GM11168 (cell line): ENCODE measurements at regions not wholly inside any gene's neighbourhood (a gene's known extent, or its start where the extent isn't known, plus 50 kb on each side); places are given as distances from the start of the nearest gene placed in this dataset.

Source experiments
- in situ Hi-C: fragments of 300-500 bp; cut with MboI; formaldehyde crosslinking; loops from one replicate; pipeline ENCODE4 v1.12.0; 2022; ENCODE audit warnings: low sequenced_read_pairs; ENCODE audit not compliant: unreplicated experiment

DNA sequence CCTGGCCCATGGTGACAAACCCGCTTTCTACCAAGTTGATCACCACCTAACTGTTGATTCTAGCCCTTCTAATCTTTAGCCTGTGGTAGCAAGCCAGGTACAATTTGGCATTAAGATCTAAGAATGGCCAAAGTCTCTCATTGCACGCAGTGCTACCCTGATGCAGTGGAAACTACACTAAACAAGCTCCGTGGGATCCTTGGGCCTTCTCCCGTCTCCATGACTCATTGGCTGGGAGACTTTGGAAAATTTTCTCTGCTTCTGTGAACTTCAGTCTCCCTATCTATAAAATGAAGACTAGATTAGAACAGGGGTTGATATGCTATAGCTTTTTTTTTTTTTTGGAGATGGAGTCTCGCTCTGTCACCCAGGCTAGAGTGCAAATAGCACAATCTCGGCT is 223.0 kb downstream of the TSHZ3 start:
- in situ Hi-C loops: no loop called here

DNA sequence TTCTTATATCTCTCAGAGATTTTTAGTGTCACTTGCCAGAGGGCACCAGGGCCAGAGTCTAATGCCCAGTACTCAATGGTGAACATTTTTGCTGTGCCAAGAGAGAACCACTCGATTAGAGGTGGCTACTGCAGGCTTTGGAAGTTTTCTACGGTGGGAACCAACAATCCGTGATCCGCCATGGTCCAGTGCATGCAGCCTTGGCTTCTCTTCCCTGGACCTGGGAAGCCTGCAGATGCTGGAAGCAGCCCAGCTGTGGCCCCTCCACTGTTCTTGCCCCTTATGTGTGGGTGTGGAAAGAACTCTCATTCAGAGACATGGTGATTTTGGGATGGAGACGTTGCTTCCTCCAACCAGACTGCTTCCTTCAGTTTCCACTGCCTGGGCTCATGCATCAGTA is 224.2 kb downstream of the TSHZ3 start:
- in situ Hi-C loops: no loop called here

DNA sequence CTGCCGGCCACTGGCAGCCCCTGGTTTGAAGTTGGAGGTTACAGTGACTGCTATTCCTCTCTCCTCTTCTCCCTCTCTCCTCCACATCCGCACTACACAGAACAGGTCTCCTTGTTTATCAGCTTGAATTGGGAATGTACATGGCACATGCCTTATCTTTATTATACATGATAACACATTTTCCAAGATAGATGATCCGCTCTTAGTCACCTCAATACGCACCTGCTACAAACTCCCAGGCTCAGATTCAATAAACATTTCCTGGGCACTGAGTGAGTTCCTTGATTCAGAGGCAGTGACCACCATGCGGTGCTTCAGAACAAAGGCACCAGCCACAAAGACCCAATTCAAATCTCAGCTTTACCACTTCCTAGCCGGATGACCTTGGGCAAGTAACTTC is 227.7 kb downstream of the TSHZ3 start:
- in situ Hi-C loops: no loop called here

DNA sequence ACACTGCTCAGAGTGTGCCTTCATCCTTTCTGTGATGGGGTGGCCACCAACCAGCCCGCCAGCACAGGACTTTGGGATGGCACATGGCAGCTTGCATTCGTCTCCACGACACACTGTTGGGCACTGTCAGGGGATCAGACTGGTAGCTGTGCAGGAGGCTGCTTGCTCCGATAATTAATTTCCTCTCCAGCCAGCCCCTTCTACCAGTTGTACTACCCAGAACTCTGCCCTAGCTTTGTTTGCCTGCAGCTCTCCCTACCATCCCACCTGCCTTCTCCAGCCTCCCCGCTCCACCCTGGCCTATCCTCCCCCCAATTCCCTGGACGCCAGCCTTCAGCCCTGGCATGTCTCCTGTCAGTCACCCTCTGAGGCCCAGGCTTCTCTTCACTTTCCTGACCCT is 228.3 kb downstream of the TSHZ3 start:
- in situ Hi-C loops: no loop called here

DNA sequence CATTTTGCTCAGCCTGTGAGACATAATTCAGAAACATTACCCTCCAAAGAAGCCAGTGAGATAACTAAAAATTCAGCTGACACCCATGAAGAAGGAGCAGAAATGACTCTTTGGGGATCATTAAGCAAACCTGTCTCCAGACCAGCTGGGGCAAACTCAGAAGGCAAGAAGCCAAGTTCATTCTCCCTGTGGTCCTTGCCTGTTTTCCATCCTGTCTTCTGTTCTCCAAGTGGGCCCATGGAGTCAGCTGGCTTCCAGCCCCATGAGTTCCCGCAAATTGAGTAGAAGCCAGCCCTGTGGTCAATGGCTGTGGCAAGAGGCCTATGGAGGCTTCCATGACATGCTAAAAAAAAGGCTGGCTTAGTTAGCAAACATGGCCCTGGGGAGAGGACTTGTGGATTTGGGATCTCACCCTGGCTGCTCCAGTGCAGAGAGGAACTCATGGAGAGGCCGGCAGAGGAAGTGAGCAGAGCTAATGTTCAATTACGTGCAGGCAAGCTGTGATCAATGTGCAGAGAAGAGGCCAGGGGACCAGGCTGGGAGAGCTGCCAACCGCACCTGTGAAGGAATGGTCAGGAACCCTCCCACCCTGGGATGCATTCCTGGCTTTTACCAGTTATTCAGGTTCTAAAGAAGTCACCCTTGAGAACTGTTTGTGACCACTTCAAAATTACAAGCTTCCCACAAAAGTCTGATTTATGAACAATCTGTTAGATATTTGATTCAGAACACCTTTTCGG is 229.1 kb downstream of the TSHZ3 start:
- in situ Hi-C loops: no loop called here

DNA sequence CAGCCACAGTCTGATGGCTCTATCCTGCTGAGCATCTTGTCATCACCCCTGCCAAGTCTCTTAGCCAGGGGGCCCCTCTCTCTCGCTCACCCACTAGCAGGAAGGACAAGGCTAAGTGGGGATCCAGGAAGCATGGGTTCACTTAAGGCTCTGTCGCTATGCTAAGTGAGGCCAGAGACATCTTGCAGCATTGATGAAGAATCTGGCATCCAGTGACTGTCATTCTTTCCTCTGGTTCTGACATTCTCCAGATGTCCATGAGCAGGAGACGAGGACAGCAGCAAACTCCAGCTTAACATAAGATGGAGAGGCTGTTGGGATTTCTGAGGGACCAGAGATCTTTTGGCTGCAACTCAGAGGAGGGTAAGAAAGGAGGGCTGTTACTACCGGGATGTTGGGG is 230.2 kb downstream of the TSHZ3 start:
- in situ Hi-C loops: no loop called here

DNA sequence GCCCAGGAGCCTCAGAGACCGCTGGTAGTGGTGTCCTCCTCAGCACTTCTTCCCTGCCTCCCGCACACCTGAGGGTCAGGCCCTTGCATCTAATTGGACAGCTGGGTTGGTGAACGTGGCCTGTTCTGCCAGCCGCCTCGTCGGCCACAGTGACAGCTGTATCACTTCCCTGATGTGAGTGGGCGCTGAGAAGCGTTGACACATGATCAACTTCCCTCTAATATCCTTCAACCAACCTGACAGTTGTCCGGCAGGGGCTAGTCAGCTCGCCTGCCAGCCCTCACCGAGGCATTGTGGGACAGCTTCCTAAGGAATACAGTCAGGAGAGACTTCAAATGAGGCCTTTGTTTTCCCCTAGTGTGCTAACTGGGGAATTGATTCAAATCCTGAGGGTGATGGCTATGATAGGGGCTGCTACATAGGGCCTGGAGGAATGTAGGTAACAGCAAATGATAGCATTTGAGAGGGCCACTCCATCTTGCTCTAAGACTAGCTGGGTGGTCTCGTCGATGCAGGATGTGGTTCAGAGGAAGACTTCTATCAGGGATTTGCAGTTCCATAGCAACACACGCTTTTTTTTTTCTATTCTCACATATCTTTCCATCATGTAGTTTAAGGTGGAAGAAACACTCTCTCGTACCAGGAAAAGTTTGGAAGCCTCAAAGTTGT is 230.8 kb downstream of the TSHZ3 start:
- in situ Hi-C loops: no loop called here

DNA sequence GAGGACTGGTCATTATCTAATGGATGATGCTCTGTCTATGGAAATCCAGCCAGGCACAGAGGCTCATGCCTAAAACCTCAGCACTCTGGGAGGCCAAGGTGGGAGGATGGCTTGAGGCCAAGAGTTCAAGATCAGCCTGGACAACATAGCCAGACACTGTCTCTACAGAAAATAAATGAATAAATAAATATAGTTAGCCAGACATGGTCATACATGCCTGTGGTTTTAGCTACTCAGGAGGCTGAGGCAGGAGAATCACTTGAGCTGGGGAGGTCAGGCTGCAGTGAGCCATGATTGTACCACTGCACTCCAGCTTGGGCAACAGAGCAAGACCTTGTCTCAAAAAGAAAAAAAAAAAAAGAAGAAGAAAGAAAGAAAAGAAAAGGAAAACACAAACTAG is 234.7 kb downstream of the TSHZ3 start:
- in situ Hi-C loops: no loop called here

DNA sequence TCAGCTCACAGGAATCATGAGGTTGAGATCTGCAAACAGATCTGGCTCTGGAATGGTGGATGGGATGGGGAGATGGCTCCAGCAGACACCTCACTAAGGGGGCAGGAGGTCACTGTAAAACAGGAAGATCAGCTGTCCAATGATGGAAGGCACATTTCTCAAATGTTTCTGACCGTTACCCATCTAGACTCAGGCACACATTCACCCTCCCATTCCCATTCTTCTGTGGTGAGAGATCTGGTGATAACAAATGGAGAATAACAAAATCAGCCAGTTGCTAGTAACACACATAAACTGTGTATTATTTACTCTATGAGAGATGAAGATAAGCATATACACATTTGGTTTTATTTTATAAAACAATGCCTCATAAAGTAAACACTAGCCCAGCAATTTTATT is 235.9 kb downstream of the TSHZ3 start:
- in situ Hi-C loops: no loop called here

DNA sequence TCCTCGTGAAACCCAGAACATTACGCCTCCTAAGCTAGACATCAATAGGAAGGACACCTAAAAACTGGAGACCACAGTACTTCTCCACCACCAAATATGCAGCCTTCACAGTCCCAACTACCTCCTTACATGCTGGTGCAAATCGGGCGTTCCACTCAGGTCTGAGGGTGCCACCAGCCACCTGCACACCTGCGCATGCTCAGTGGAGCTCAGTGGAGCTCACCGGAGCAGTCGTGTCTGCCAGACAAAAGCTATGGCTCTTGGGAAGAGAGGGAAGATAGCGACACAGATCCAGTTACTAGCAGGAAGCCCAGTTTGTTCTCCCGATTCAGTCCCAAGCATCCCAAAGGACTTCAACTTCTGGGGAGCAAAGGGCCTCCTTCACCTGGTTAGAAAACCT is 237.1 kb downstream of the TSHZ3 start:
- in situ Hi-C loops: no loop called here

DNA sequence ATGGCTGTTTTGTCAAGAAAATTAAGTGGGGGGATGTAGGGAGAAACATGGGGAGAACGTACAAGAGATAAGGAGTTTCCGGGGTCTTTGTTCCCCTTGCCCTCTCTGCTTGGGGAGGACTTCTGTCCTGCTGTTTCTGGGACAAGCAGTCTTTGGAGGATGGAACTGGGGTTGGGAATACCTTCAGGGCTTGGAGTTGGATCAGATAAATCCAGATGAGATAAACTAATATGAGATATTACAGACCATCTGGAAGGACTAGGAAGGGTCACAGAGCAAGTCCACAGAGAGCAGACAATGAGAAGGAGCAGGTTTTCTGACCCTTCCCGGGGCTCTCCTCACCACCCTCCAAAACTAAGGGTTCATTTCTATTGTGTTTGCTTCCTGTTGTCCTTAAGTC is 237.5 kb downstream of the TSHZ3 start:
- in situ Hi-C loops: no loop called here

DNA sequence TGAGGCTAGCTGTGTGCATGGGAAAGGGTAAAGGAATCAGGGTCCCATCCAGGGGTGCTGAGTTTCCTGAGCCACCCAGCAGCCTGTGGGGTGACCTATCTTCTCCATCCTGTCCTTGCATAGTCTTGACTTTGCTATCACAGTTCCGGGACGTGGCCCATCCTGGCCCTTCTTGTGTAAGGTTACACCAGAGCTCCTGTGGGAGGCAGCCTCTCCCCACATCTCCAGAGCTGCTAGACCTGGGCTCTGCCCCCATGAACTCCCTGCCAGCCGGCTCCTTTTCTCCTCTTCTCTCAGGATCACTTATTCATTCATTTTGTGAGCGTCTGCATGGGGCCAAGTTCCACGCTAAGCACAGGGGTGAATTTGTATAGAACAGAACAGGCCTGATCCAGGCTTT is 238.9 kb downstream of the TSHZ3 start:
- in situ Hi-C loops: no loop called here

DNA sequence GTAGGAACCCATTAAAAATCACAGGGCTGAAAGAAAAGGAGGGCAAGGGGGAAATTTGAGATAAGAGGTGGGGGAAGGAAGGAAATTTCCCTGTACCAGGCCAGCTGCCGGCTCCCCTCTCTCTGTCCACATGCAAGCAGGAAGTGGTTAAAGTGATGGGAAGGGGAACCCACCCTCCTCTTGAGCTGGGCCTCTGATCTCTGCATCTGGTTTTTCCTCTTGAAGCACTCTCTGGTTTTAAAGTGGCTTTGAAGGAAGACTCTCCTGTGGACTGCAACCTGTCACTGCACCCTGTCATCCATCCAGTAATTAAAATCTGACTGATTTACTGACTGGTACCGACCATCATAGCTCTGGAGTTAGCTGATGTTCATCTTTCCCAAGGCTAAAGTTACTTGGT is 239.6 kb downstream of the TSHZ3 start:
- in situ Hi-C loops: no loop called here

DNA sequence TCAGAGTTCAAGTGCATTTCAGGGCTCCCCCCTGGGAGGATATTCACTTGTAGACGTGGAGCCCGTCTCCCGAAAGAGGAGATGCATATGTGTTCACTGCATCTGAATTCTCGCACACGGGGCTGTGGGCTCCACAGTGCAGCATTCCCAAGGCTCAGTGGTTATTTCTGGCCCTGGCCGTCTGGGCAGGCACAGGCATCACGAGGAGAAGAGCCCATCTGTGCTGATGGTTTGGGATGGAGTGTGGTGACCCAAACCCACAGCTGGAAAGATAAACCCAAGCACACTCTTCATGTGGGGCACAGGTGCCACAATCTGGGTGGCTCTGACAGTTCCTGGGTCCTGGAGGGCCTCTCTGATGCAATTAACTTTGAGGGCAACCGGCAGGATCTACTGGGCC is 242.1 kb downstream of the TSHZ3 start:
- in situ Hi-C loops: no loop called here

DNA sequence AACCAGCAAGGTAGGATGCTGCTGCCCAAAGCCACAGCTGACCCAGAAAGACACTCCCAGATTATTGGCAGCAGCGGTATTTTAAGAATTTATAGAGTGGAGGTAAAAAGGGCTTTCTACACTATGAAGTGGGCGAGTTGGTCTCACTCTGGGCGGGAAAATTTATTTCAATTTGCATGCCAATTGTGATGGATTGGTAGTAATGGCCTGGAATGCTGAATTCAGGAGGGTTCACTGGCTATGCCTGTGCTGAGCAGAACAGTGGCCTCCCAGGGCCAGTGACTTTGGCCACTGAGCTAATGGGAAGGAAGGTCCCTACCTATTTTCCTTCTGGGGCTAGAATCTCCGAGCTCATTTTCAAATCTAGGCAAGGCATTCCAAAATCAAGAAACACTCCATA is 243.5 kb downstream of the TSHZ3 start:
- in situ Hi-C loops: no loop called here

DNA sequence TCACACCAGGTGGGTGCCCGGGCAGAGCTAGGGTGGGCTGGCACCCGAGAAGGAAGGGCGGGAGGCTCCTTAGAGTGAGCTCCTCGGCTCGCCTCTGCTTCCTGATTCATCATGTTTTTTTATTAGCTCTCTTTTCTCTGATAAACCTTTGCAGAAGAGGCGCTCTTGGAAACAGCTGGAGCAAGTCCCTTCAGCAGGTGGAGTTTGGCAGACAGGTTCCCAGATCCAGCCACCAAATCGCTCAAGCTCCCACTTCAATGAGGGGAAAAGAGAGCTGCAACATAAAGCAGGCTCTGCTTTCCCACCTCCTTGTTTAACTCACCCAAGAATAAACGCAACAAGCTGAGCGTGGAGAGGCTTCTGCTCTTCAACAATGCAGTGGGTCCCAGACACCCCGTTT is 244.8 kb downstream of the TSHZ3 start:
- in situ Hi-C loops: no loop called here

DNA sequence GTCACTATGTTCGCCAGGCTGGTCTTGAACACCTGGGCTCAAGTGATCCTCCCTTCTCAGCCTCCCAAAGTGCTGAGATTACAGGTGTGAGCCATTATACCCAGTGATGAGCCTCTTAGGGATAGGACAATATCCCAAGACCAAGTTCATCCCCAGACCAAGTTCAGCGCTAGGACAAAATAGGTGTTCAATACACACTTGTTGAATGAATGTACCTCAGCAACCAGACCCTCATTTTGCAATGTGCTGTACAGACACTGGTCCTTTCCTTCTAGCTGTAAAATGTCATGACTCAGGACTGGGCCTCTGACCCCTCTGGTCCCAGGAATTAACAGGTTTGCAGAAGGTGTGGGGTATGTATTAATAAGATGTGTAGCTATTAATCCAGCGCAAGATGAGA is 246.0 kb downstream of the TSHZ3 start:
- in situ Hi-C loops: no loop called here

DNA sequence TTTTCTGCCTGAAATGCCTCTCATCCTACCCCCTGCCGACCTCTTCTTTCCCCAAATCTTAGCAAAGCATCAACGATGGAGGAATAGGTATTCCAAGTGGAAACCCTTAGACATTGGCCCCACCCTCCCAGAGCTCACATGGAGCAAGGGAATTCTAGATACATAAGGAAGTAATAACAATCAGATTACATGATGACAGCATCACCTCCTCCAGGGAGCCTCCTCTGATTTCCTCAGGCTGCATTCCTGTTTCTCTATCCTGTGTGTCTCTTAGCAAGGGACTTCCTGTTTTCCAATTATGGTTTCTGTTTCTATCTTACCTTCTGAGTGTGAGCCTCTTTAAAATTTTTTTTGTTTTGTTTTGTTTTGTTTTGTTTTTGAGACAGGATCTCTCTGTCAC is 246.6 kb downstream of the TSHZ3 start:
- in situ Hi-C loops: no loop called here

DNA sequence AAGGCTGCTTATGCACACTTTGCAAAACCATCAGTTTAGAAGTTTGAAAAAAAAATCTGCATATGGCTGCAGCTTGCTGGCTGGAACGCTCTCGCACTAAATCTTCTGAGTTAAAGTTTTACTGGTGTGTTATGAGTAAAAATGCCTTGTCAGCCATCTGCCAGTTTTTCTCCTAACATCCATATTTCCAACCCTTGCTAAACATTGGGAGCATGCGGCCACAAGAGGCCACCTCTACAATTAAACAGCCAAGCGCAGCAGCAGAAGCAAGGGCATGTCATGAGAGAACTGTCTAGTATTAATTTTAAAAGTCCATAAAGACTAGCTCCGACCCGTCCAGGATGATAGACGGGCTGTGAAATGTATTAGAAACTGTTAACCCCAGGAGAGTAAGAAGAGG is 248.3 kb downstream of the TSHZ3 start:
- in situ Hi-C loops: no loop called here

DNA sequence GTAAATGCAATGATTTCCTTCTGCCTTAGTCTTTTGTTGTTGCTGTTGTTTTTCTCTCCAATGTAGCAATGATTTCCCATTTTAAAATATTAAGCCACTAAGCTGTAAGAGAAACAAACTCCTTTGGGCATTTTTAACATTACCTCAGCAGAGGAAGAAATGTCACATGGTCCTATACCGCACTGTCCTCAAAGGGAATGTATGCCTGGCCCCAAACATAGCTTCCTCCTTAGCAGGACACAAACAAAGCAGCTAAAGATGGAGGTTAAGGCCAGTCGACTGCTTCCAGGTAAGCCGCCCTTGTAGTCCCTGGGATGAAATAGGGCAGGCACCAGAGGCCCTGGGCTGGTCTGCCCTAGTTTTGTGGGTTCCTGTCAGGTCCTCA is 249.0 kb downstream of the TSHZ3 start:
- in situ Hi-C loops: no loop called here

DNA sequence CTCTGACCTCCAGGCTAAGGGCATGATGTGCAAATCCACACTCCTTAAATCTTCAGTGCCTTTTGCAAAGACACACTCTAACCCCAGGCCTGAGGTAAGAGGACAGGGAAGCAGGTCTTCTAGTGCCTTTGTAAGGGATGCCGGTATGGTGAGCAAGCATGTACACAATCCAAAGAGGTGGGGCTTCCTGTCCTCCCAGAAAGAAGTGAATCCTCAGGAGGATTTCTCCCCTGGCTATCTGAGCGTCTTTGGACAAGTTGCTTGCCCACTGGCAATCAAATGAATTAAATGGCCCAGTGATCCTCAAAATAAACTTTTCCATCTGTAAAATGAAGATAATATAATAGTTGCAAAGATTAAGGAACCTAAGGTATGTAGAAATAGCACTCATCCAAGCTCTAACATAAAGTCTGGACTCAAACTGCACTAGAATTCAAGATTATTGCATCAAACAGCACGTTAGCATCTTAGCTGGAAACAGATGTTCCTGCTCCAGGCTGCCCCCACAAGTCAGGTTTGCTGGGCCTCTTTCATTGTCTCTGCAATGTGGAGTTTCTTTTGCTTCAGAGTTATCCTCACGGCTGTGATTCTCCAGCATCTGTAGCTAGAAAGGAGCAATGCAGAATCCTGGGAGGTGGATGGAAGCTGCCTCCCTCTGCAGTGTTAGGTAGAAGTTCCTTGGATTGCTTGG is 249.6 kb downstream of the TSHZ3 start:
- in situ Hi-C loops: no loop called here

DNA sequence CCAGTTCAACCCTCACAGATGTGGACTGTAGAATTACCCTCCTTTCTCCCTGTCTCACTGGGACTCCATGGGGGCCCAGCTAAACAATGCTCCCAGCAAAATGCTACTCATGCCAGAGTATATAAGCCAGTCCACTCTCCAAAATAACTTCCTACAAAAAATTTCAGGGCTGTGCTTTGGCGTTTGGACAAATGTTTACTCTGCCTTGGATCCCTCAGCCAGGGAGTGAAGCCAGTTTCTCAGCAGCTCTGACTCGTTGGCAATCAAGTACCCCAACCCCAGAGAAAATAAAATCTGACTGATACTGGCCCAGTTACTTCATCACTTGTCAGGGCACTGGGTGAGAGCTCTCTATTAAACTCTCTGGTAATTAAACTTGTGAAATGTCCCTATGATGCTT is 250.4 kb downstream of the TSHZ3 start:
- in situ Hi-C loops: no loop called here
